ENCODE measurements at regions not wholly inside any gene's neighbourhood (a gene's known extent, or its start where the extent isn't known, plus 50 kb on each side); places are given as distances from the start of the nearest gene placed in this dataset.

- CTCF ChIA-PET = interaction anchor here (1.1 to 1.3 kb wide), 2 partner anchors 10 to 11 kb away, joined by 3 to 5 read pairs; no protein-coding TSS in a partner anchor
- 97% methylated on average over 2 of the region's 2 CpGs for WGBS (ENCODE audit: insufficient coverage, insufficient replicate concordance, low lambda C conversion rate, missing lambda C conversion rate)
Measured at GRCh38 chr5:96064877-96065276, 103.2 kb upstream of the ELL2 start.

More at GRCh38 chr5:96064877-96065276, 103.2 kb upstream of the ELL2 start:
- no peaks in the 10 kb centered on the region for H3K79me2 ChIP-seq (ENCODE audit: control insufficient read depth, insufficient read depth, low read length)
- no TSS peak for BruUV-seq (replicated peaks)
- ChIA-PET SMC1A (ENCODE audit: uncharacterized antibody, unreplicated experiment) (interaction anchor here (1.0 to 3.4 kb wide), 7 partner anchors 8 to 272 kb away, joined by 4 to 17 read pairs (median 5); no protein-coding TSS in a partner anchor), RAD21 (ENCODE audit: unreplicated experiment) (interaction anchor here (0.5 to 0.9 kb wide), 2 partner anchors 75 to 954 kb away, joined by 3 to 4 read pairs; no protein-coding TSS in a partner anchor), POLR2A (interaction anchor here (1.0 kb wide), 1 partner anchor 161 kb away, joined by 3 read pairs; no protein-coding TSS in a partner anchor)
- no peak overlapping the region for H3K4me3 ChIP-seq
- H3K36me3 ChIP-seq (ENCODE audit: control insufficient read depth in 2 of 2, insufficient read depth in 2 of 2, low read length in 1 of 2) = no peaks in the 10 kb centered on the region
- no peaks in the 10 kb centered on the region for H3K9me3 ChIP-seq (replicated peaks; ENCODE audit: control insufficient read depth, insufficient read depth, low read length)
- H2AFZ ChIP-seq (ENCODE audit: control insufficient read depth, low read depth, low read length) = no peak overlapping the region
- H3K27ac ChIP-seq (ENCODE audit: control insufficient read depth, insufficient read depth) = no peak overlapping the region
- TF ChIP-seq BMI1 (IDR thresholded peaks at IDR 0.05; ENCODE audit: borderline replicate concordance) (no peak), KDM1A (IDR thresholded peaks at IDR 0.05; ENCODE audit: borderline replicate concordance) (no peak), ELK1 (IDR thresholded peaks at IDR 0.05; ENCODE audit: low read depth, low read length) (no peak), NRF1 (conservative IDR thresholded peaks at IDR 0.05; ENCODE audit: low read depth, low read length) (no peak), MYC (IDR thresholded peaks at IDR 0.05; ENCODE audit: insufficient read depth, insufficient read length, insufficient replicate concordance, low read length, severe bottlenecking) (no peak), SIN3A (IDR thresholded peaks at IDR 0.05; ENCODE audit: low read depth, low read length) (no peak), ATF3 (IDR thresholded peaks at IDR 0.05; ENCODE audit: borderline replicate concordance, extremely low read depth, low read depth, low read length) (no peak), MAX (IDR thresholded peaks at IDR 0.05; ENCODE audit: low read depth, low read length) (no peak), MTA3 (IDR thresholded peaks at IDR 0.05; ENCODE audit: borderline replicate concordance, low read length) (no peak), TCF7 (IDR thresholded peaks at IDR 0.05; ENCODE audit: borderline replicate concordance) (no peak), PKNOX1 (IDR thresholded peaks at IDR 0.05) (no peak), GABPA (IDR thresholded peaks at IDR 0.05; ENCODE audit: low read depth) (no peak), YBX1 (IDR thresholded peaks at IDR 0.05) (no peak), RB1 (IDR thresholded peaks at IDR 0.05; ENCODE audit: borderline replicate concordance) (no peak), USF2 (IDR thresholded peaks at IDR 0.05; ENCODE audit: borderline replicate concordance, low read depth, low read length) (no peak)
- ATAC-seq (peak; percentile 53), FAIRE-seq (no peak), DNase-seq (ENCODE audit: low read depth, low spot score) (no peak)
- no peak overlapping the region for H3K4me2 ChIP-seq (ENCODE audit: control insufficient read depth, insufficient read depth)
- peaks cover 5% of the 10 kb centered on the region for H3K4me1 ChIP-seq (ENCODE audit: control insufficient read depth, insufficient read depth, low read length)
- intact Hi-C loops (cut with micrococcal nuclease; ENCODE audit: unreplicated experiment) (no loop called here), in situ Hi-C loops (cut with MboI) (no loop called here)
- no peaks in the 10 kb centered on the region for H3K27me3 ChIP-seq (replicated peaks in 1 of 2; ENCODE audit: control insufficient read depth in 2 of 2, insufficient read depth in 2 of 2, low read length in 1 of 2)
- no peaks in the 10 kb centered on the region for H4K20me1 ChIP-seq (ENCODE audit: control insufficient read depth, insufficient read depth)
- H3K9ac ChIP-seq (ENCODE audit: control insufficient read depth, insufficient read depth, low read length) = no peak overlapping the region
